HCT116 (cell line): ENCODE measurements at regions not wholly inside any gene's neighbourhood (a gene's known extent, or its start where the extent isn't known, plus 50 kb on each side); places are given as distances from the start of the nearest gene placed in this dataset.

ENCODE experiments used
- CBX3 ChIP-seq: IDR thresholded peaks from 2 replicates; pipeline ENCODE4 v1.6.1; 2012; ENCODE audit warnings: low read depth
- CTCF ChIP-seq, 3 experiments: fragments of 200-600 bp in 1 of 3; sonication (generic) in 1 of 3; IDR thresholded peaks in 2 of 3; conservative IDR thresholded peaks in 1 of 3; 2 replicates each; pipeline ENCODE4 v1.5.1; 2012 to 2017; ENCODE audit warnings: low read depth in 2 of 3, low read length in 2 of 3, antibody characterized with exemption in 1 of 3, borderline replicate concordance in 1 of 3, control low read depth in 1 of 3, mild to moderate bottlenecking in 1 of 3, mixed read lengths in 1 of 3, mixed run types in 1 of 3, moderate library complexity in 1 of 3; ENCODE audit not compliant: insufficient read depth in 1 of 3
- ELF1 ChIP-seq: IDR thresholded peaks from 2 replicates; pipeline ENCODE4 v1.6.1; 2012; ENCODE audit warnings: low read depth, borderline replicate concordance
- EZH2 ChIP-seq: fragments of 200-600 bp; sonication (generic); IDR thresholded peaks from 2 replicates; pipeline ENCODE4 v1.6.1; 2017; ENCODE audit warnings: antibody characterized with exemption, mixed run types
- FOSL1 ChIP-seq: IDR thresholded peaks from 2 replicates; pipeline ENCODE4 v1.6.1; 2012; ENCODE audit warnings: low read depth
- JUND ChIP-seq: IDR thresholded peaks from 2 replicates; pipeline ENCODE4 v1.6.1; 2012
- MAX ChIP-seq: IDR thresholded peaks from 2 replicates; pipeline ENCODE4 v1.6.1; 2012
- POLR2A ChIP-seq: IDR thresholded peaks from 2 replicates; pipeline ENCODE4 v1.7.0; 2011; ENCODE audit warnings: borderline replicate concordance; ENCODE audit not compliant: insufficient read depth, insufficient read length; ENCODE audit errors: extremely low read depth
- RAD21 ChIP-seq: IDR thresholded peaks from 2 replicates; pipeline ENCODE4 v1.6.1; 2012; ENCODE audit warnings: low read depth, mild to moderate bottlenecking
- REST ChIP-seq: IDR thresholded peaks from 2 replicates; pipeline ENCODE4 v1.6.1; 2012; ENCODE audit warnings: low read depth
- SIN3A ChIP-seq: IDR thresholded peaks from 2 replicates; pipeline ENCODE4 v1.6.1; 2012; ENCODE audit warnings: low read depth
- TCF7L2 ChIP-seq: IDR thresholded peaks from 2 replicates; pipeline ENCODE4 v1.7.0; 2011; ENCODE audit warnings: borderline replicate concordance, inconsistent platforms; ENCODE audit not compliant: insufficient read depth, insufficient read length; ENCODE audit errors: extremely low read depth
- ZNF274 ChIP-seq: fragments of 200-500 bp; sonication (Bioruptor generic); IDR thresholded peaks from 2 replicates; pipeline ENCODE4 v1.6.1; 2014; ENCODE audit warnings: mild to moderate bottlenecking, low read depth, low read length, inconsistent platforms

- TF ChIP-seq CTCF (IDR thresholded peaks at IDR 0.05 in 2 of 3, conservative IDR thresholded peaks at IDR 0.05 in 1 of 3; ENCODE audit: borderline replicate concordance in 1 of 3, insufficient read depth in 1 of 3, low read depth in 2 of 3, low read length in 2 of 3) = no peak
- TF ChIP-seq REST = no peak
- TF ChIP-seq MAX = no peak
- no peak for TF ChIP-seq RAD21
- no peak for TF ChIP-seq ZNF274
- no peak for TF ChIP-seq FOSL1
- no peak for TF ChIP-seq JUND
- no peak for TF ChIP-seq POLR2A
- no peak for TF ChIP-seq EZH2
- TF ChIP-seq ELF1 = no peak
- TF ChIP-seq CBX3 = no peak
- TF ChIP-seq TCF7L2 = no peak
- no peak for TF ChIP-seq SIN3A
Measured at GRCh38 chrX:784829-785228, 154.2 kb downstream of the SHOX start.
